GM15510 (cell line): ENCODE measurements at regions not wholly inside any gene's neighbourhood (a gene's known extent, or its start where the extent isn't known, plus 50 kb on each side); places are given as distances from the start of the nearest gene placed in this dataset.

ENCODE experiments used
- POLR2A ChIP-seq: IDR thresholded peaks from 3 replicates; pipeline ENCODE4 v1.6.1; 2011; ENCODE audit warnings: borderline replicate concordance; ENCODE audit not compliant: insufficient read length; ENCODE audit errors: extremely low read depth

DNA sequence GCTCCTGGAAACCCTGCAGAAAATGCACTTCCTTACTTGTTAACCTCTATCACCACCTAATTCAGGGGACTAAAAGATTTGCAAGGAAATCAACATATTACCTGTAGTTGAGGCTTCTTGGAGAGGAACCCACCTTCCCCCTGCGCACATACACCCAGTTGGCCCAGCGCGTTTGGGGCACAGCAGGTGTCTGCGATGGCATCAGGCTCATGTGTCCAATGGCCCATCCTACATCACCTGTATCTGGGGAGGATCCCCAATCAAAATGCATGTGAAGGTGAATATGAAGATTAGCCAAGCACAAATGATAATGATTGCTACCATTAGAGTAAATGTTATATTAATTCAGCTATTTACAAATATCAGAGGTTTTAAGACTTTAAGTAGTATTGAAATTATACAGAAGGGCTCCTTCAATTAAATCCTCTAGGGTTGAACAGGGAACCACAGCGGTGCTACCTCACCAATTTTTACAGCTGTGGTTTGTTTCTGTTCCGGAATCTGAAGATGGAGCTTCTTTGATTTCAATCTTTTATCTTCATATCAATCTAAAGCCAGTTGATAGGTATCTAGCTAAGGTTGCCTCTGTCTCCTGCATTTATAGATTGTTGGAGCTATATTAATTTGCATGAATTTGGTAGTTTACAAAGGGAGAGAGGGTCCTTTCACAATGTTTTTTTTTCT is 486.0 kb downstream of the RNF144A start:
- no peak for TF ChIP-seq POLR2A

GRCh38 chr2:7405861-7406715 is 488.9 kb downstream of the RNF144A start:
- no peak for TF ChIP-seq POLR2A

DNA sequence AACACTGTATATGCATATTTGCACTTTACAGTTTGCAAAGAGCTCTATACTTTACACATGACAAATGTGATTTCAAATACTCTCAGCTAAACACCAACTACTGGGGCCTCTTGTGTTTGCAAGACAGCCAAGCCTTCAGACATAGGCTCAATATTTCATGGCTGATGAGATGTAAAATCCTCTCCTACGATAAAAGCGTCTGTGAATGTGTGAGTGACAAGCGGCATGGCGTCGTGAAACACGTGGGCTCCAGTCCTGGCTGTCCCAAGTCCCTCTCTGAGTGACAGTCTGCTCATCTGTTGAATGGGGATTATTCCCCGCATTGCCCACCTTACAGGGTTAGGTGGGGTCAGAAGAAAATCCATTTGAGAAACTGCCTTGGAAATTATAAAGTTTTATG is 489.8 kb downstream of the RNF144A start:
- no peak for TF ChIP-seq POLR2A

GRCh38 chr2:7407906-7408680 is 490.9 kb downstream of the RNF144A start:
- TF ChIP-seq POLR2A, result no peak

DNA sequence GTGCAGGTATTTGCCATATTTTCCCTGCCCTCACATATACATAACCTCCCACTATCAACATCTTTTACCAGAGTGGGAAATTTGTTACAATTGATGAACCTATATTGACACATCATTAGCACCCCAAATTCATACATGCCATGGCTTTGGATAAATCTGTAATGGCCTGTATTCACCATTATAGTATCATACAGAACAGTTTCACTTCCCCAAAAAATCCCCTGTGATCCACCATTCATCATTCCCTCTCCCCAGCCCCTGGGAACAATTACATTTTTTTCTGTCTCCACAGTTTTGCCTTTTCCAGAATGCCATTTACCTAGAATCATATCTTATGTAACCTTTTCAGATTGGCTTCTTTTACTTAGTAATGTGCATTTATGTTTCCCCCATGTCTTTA is 494.5 kb downstream of the RNF144A start:
- TF ChIP-seq POLR2A, result no peak

DNA sequence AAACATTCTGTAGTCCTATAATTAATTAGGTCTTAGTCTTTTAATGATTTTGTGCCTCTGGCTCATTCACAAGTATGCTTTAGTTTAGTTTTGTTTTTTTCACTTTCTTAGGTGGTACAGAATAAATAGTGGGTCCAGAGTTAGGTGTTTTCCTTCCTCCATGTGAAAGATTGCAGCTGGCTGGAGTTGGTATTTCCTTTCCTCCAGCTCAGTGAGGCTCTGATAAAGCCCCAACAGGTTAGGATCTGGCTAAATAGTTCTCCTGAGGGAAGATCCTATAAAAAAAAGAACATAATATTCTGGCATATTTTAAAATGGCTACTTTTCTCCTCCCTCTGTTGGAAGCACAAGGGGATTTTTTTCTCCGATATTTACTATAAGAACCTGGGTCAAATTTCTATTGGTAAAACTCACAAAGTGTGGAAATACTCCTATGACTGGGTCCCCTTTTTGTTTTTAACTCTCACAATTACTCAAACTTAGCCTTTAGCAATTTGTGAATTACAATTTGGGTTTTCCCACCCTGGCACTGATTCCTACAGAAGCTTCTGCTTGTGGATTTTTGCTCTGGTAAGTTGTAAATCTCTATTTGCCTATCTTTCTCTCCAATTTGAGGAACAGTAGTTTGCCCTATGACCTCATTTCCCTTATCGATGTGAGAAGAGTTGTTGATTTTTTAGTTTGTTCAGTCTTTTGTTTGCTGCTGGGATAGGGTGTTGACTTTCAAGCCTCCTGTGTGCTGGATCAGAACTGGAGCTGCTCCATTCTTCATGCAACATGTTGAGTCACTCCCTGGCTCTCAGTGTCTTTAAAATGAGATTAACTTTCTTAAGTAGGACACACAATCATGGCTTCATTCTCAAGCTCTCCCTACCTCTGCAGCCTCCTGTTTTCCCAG is 500.9 kb downstream of the RNF144A start:
- TF ChIP-seq POLR2A, result no peak

GRCh38 chr2:7419186-7419585 is 502.0 kb downstream of the RNF144A start:
- no peak for TF ChIP-seq POLR2A

- no peak for TF ChIP-seq POLR2A
Observed at GRCh38 chr2:7419814-7420311, 502.7 kb downstream of the RNF144A start.

- no peak for TF ChIP-seq POLR2A
Observed at GRCh38 chr2:7420530-7420929, 503.3 kb downstream of the RNF144A start.

DNA sequence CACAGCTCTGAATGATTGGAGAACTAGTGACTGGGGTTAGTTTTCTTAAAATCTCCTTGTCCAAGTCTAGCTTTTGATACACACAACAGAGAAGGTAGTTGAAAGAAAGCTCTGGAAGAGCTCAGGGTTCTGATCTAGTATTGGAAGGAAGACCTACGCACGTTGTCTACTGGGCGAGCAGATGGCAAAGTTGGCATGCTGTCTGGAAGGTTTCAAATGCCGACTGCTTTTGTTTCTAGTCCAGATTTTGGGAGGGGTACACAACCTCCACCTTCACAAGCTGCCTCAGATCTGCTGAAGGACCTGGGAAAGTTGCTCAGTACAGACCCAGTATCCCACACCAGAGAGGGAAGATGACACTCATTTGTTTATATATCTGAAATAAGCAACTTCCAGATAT is 507.3 kb downstream of the RNF144A start:
- TF ChIP-seq POLR2A, result no peak

DNA sequence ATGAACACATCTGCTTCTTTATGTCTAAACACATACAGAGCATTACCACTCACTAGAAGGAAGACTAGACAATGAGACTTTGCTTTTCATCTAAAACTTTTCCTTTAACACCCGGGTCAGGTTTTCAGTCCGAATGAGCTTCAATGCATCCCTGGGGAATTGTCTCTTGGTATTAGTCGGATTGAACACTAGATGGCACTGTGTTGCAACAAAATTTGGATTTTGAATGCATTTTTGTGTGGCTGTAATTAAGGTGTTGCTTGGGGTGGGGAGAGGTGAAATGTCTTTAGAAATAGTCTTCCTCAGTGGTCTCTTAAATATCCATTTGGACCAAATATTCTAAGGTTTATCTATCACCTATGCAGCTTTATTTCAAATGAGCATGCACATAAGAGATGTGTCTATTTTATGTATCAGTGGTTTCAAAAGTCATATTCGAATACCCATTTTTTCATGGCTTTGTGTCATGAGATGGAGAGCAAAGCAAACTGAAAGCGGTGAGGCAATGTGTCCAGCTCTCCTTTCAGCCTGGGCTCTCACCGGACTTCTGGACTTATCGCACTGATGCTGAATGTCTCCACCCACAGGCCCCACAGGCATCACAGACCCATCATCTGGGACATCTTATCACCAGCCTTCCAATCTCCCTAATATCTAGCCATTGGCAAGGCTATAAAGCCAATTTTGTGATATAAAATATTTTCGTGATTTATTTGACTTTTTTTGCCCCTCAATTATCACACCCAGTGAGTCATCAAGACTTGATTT is 510.3 kb downstream of the RNF144A start:
- no peak for TF ChIP-seq POLR2A

DNA sequence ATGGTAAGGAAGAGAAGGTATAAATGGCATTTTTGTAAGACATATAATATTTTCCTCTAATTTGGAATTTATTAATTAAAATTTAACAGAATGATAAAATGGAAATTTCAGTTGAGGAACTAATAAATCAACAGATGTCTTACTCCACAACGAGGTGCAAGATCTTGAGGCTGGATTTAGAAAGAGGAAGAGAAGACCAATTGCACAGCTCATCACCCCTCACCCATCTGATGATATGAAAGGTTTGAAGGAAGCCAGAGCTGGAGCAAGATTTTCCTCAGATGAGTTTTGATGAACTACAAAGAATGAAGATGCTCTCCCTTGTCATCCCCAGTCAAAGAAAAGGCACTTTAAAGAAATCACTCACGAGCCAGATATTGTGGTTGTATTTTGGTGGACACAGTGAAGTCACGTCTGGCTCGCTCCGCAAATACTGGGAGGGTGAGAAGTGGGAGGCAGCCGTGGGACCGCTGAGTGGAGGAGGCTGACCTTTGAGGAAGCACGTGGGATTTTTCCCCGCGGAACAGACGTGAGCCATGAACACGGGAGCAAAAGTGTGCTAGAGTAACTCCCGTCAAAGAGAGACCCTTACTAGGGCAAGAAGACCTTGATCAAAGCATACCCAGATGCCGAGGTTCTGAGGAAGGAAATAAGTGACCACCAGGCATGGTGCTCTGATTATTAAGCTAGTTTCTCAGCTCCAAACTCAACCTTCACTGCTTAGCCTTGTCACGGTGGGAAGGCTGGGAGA is 511.4 kb downstream of the RNF144A start:
- no peak for TF ChIP-seq POLR2A

- TF ChIP-seq POLR2A, result no peak
Observed at GRCh38 chr2:7429733-7430132, 512.5 kb downstream of the RNF144A start.
